GM12865 (cell line): ENCODE measurements at regions not wholly inside any gene's neighbourhood (a gene's known extent, or its start where the extent isn't known, plus 50 kb on each side); places are given as distances from the start of the nearest gene placed in this dataset.

Source experiments
- DNase-seq: peaks from one replicate; pipeline ENCODE4 v3.0.0; 2010; ENCODE audit warnings: low read depth
- H3K4me3 ChIP-seq: 2 replicates; pipeline ENCODE4 v1.5.1; 2011; ENCODE audit warnings: mild to moderate bottlenecking, low read depth, low read length, control low read depth
- CTCF ChIP-seq: IDR thresholded peaks from 2 replicates; pipeline ENCODE4 v1.5.1; 2011; ENCODE audit warnings: low read length, control low read depth, low read depth, inconsistent platforms; ENCODE audit not compliant: insufficient read depth; ENCODE audit errors: missing control alignments

- no peak for TF ChIP-seq CTCF
- no peak overlapping the region for H3K4me3 ChIP-seq
- no peak for DNase-seq
Observed at GRCh38 chr6:150314230-150315188, 54.3 kb upstream of the IYD start.

GRCh38 chr6:150315626-150316025 is 53.2 kb upstream of the IYD start:
- TF ChIP-seq CTCF, result no peak
- DNase-seq, result no peak

GRCh38 chr6:150316936-150317335 is 51.9 kb upstream of the IYD start:
- no peak for TF ChIP-seq CTCF
- no peak overlapping the region for H3K4me3 ChIP-seq
- no peak for DNase-seq

More at GRCh38 chr6:150315626-150316025, 53.2 kb upstream of the IYD start:
- no peak overlapping the region for H3K4me3 ChIP-seq
